Testis (tissue), 2 donors: ENCODE measurements at regions not wholly inside any gene's neighbourhood (a gene's known extent, or its start where the extent isn't known, plus 50 kb on each side); places are given as distances from the start of the nearest gene placed in this dataset.

ENCODE experiments used
- CTCF ChIP-seq, 3 experiments: fragments of 450-650 bp in 2 of 3; fragments of 200-600 bp in 1 of 3; sonication (generic) in 1 of 3; IDR thresholded peaks; one replicate each; pipeline ENCODE4 v1.5.1; 2016 to 2019; ENCODE audit warnings: antibody characterized with exemption in 3 of 3, mild to moderate bottlenecking in 2 of 3, moderate library complexity in 1 of 3
- POLR2A ChIP-seq: fragments of 450-650 bp; IDR thresholded peaks from one replicate; pipeline ENCODE4 v1.6.1; 2017; ENCODE audit warnings: antibody characterized with exemption, mild to moderate bottlenecking, moderate library complexity

GRCh38 chr3:193046371-193046770 is 128.7 kb upstream of the MB21D2 start:
- TF ChIP-seq CTCF (IDR thresholded peaks at IDR 0.05), result no peak
- no peak for TF ChIP-seq POLR2A
